Parathyroid adenoma (tissue), 2 donors: ENCODE measurements at regions not wholly inside any gene's neighbourhood (a gene's known extent, or its start where the extent isn't known, plus 50 kb on each side); places are given as distances from the start of the nearest gene placed in this dataset.

ENCODE experiments used
- H2AFZ ChIP-seq: fragments of 300-600 bp; sonication (generic); one replicate; pipeline ENCODE4 v1.7.0; 2017; ENCODE audit warnings: antibody characterized with exemption, mild to moderate bottlenecking
- H3K27ac ChIP-seq: fragments of 300-600 bp; sonication (generic); one replicate; pipeline ENCODE4 v1.7.0; 2017
- H3K27me3 ChIP-seq: fragments of 300-600 bp; sonication (generic); one replicate; pipeline ENCODE4 v1.7.0; 2017; ENCODE audit warnings: low read length; ENCODE audit not compliant: control insufficient read depth, insufficient read depth
- H3K36me3 ChIP-seq: fragments of 300-600 bp; sonication (generic); one replicate; pipeline ENCODE4 v1.7.0; 2017; ENCODE audit warnings: low read length; ENCODE audit not compliant: control insufficient read depth, insufficient read depth
- H3K4me1 ChIP-seq: fragments of 300-600 bp; sonication (generic); one replicate; pipeline ENCODE4 v1.7.0; 2017; ENCODE audit warnings: control low read depth
- H3K4me2 ChIP-seq: fragments of 300-600 bp; sonication (generic); one replicate; pipeline ENCODE4 v1.7.0; 2017; ENCODE audit warnings: low read length
- H3K4me3 ChIP-seq: fragments of 300-600 bp; sonication (generic); one replicate; pipeline ENCODE4 v1.7.0; 2017; ENCODE audit warnings: low read depth, low read length
- H3K79me2 ChIP-seq: fragments of 300-600 bp; sonication (generic); one replicate; pipeline ENCODE4 v1.7.0; 2017; ENCODE audit warnings: control low read depth
- H3K9ac ChIP-seq: fragments of 300-600 bp; sonication (generic); one replicate; pipeline ENCODE4 v1.7.0; 2017; ENCODE audit warnings: mild to moderate bottlenecking
- H3K9me3 ChIP-seq: fragments of 300-600 bp; sonication (generic); one replicate; pipeline ENCODE4 v1.7.0; 2017; ENCODE audit warnings: low read length; ENCODE audit not compliant: control insufficient read depth
- CTCF ChIP-seq: fragments of 300-600 bp; sonication (generic); IDR thresholded peaks from one replicate; pipeline ENCODE4 v1.7.0; 2017; ENCODE audit warnings: antibody characterized with exemption, mild to moderate bottlenecking
- donor health status: primary hyperparathyroidism.

- Histone ChIP-seq H3K4me1 (no peaks in the 10 kb centered on the region), H3K4me3 (no peak overlapping the region), H3K27ac (no peak overlapping the region), H3K9ac (no peak overlapping the region), H3K4me2 (no peak overlapping the region), H3K9me3 (no peaks in the 10 kb centered on the region), H3K27me3 (no peaks in the 10 kb centered on the region), H3K79me2 (no peaks in the 10 kb centered on the region), H2AFZ (no peak overlapping the region), H3K36me3 (no peaks in the 10 kb centered on the region)
- TF ChIP-seq CTCF, result no peak
Observed at GRCh38 chr15:97316362-97316761, 644.1 kb upstream of the ARRDC4 start.

GRCh38 chr15:97317163-97317562 is 643.3 kb upstream of the ARRDC4 start:
- Histone ChIP-seq H3K4me3 (no peak overlapping the region), H3K4me1 (no peaks in the 10 kb centered on the region), H3K27me3 (no peaks in the 10 kb centered on the region), H3K4me2 (no peak overlapping the region), H3K9me3 (no peaks in the 10 kb centered on the region), H3K9ac (no peak overlapping the region), H3K79me2 (no peaks in the 10 kb centered on the region), H3K36me3 (no peaks in the 10 kb centered on the region), H2AFZ (no peak overlapping the region), H3K27ac (no peak overlapping the region)
- TF ChIP-seq CTCF, result no peak

- Histone ChIP-seq H3K27ac (no peak overlapping the region), H3K4me2 (no peak overlapping the region), H3K4me3 (no peak overlapping the region), H3K9me3 (no peaks in the 10 kb centered on the region), H3K9ac (no peak overlapping the region), H3K36me3 (no peaks in the 10 kb centered on the region), H2AFZ (no peak overlapping the region), H3K27me3 (no peaks in the 10 kb centered on the region), H3K4me1 (no peaks in the 10 kb centered on the region), H3K79me2 (no peaks in the 10 kb centered on the region)
- no peak for TF ChIP-seq CTCF
Observed at GRCh38 chr15:97319291-97319690, 641.2 kb upstream of the ARRDC4 start.

- H3K9me3 ChIP-seq, result no peaks in the 10 kb centered on the region
- no peak overlapping the region for H3K4me3 ChIP-seq
- no peaks in the 10 kb centered on the region for H3K79me2 ChIP-seq
- H3K4me1 ChIP-seq, result no peaks in the 10 kb centered on the region
- TF ChIP-seq CTCF, result no peak
- no peak overlapping the region for H3K4me2 ChIP-seq
- H3K27me3 ChIP-seq, result no peaks in the 10 kb centered on the region
- no peak overlapping the region for H3K9ac ChIP-seq
- H3K27ac ChIP-seq, result no peak overlapping the region
- H2AFZ ChIP-seq, result no peak overlapping the region
- no peaks in the 10 kb centered on the region for H3K36me3 ChIP-seq
Observed at GRCh38 chr15:97346221-97346620, 614.3 kb upstream of the ARRDC4 start.

- Histone ChIP-seq H3K79me2 (no peaks in the 10 kb centered on the region), H3K36me3 (no peaks in the 10 kb centered on the region), H3K4me3 (no peak overlapping the region), H3K4me2 (no peak overlapping the region), H3K9me3 (peaks cover 3% of the 10 kb centered on the region), H3K27me3 (no peaks in the 10 kb centered on the region), H2AFZ (no peak overlapping the region), H3K9ac (no peak overlapping the region), H3K4me1 (no peaks in the 10 kb centered on the region), H3K27ac (no peak overlapping the region)
- no peak for TF ChIP-seq CTCF
Observed at GRCh38 chr15:97350813-97351212, 609.7 kb upstream of the ARRDC4 start.
